ENCODE measurements at regions not wholly inside any gene's neighbourhood (a gene's known extent, or its start where the extent isn't known, plus 50 kb on each side); places are given as distances from the start of the nearest gene placed in this dataset.

DNA sequence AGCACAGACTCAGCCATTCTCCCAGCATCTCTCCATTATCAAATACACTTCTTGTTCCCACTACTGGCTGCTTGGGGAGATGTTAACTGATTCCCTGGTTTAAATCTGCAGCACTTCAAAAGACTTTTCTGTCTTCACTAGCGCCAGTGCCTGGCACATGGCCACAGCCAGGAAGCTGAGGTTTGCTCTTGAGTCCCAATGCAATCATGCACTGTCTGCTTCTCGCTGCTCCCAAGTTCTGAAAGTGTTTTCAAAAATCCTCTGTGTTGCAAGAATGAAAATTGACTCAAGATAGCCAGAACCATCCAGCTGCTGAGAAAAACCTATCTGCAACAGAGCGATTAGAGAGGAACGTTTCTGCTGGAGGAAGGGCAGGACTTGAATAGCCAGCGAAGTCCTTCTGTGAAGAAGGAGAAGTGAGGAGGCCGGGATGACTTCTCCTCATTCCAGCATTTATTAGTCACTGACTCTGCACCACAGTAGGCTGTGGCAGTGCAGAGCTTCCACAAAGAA lies 358.4 kb upstream of the NR2F2 start:
- no peak for DNase-seq (ENCODE audit: low spot score)
- in situ Hi-C loops (cut with MboI; ENCODE audit: low pct_unique_long_range_greater_than_20kb, low sequenced_read_pairs, unreplicated experiment): no loop called here

DNA sequence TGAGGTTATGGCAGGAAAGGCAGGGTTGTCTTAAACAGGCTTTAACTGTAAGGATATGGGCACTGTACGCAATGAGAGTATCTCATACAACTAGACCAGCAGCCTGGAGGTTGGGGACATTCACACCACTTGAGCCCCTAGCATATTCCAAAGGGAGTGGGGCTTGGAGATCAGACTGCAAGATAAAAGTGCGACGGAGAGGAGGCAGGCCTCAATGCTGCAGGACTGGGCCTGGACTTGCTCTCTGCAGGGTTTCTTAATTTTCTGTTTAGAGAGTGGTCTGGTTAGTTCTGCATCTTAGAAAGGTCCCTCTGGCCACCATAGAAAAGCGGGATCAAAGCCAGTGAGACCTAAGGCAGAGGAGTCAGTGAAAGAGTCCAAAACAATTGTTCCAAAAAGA lies 357.7 kb upstream of the NR2F2 start:
- no peak for DNase-seq (ENCODE audit: low spot score)
- in situ Hi-C loops (cut with MboI; ENCODE audit: low pct_unique_long_range_greater_than_20kb, low sequenced_read_pairs, unreplicated experiment): no loop called here
- TF ChIP-seq, protein P1, sequence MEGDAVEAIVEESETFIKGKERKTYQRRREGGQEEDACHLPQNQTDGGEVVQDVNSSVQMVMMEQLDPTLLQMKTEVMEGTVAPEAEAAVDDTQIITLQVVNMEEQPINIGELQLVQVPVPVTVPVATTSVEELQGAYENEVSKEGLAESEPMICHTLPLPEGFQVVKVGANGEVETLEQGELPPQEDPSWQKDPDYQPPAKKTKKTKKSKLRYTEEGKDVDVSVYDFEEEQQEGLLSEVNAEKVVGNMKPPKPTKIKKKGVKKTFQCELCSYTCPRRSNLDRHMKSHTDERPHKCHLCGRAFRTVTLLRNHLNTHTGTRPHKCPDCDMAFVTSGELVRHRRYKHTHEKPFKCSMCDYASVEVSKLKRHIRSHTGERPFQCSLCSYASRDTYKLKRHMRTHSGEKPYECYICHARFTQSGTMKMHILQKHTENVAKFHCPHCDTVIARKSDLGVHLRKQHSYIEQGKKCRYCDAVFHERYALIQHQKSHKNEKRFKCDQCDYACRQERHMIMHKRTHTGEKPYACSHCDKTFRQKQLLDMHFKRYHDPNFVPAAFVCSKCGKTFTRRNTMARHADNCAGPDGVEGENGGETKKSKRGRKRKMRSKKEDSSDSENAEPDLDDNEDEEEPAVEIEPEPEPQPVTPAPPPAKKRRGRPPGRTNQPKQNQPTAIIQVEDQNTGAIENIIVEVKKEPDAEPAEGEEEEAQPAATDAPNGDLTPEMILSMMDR (IDR thresholded peaks at IDR 0.05; ENCODE audit: extremely low read depth, insufficient read depth, missing control alignments): no peak

More for the DNA sequence above, 358.4 kb upstream of the NR2F2 start:
- TF ChIP-seq, protein P1 (IDR thresholded peaks at IDR 0.05; ENCODE audit: extremely low read depth, insufficient read depth, missing control alignments): no peak

DNA sequence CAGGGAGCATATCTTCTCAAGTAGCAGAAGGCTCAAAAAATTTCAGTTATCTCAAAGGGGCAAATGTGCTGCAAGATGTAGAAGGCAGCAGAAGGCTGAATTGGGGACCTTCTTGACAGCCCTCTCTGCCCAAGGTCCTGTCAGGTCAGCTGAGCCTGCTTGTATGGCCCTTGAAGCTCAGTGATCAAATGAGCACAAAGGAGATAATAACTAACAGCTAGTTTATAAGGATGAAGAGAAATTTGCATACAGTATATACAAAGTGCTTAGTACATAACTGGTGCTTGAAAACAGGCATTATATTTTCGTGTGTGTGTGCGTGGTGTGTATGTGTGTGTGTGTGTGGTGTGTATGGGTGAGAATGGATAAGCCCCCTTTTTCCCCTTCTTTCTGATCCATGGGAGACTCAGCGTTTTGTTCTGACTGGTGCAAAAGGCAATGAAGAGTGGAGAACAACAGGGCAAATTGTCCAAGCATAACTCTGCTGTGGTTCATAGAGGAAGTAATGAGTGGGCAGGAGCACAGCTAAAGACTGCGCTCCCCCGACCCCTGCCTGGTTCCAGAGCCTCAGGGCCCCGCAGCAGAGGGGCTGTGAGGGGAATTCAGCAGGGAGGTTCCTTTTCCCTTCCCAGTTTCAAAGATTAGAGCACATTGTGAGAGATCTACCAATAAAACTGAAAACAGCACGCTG lies 356.8 kb upstream of the NR2F2 start:
- no peak for DNase-seq (ENCODE audit: low spot score)
- in situ Hi-C loops (cut with MboI; ENCODE audit: low pct_unique_long_range_greater_than_20kb, low sequenced_read_pairs, unreplicated experiment): no loop called here
- TF ChIP-seq, protein P1 (IDR thresholded peaks at IDR 0.05; ENCODE audit: extremely low read depth, insufficient read depth, missing control alignments): no peak

DNA sequence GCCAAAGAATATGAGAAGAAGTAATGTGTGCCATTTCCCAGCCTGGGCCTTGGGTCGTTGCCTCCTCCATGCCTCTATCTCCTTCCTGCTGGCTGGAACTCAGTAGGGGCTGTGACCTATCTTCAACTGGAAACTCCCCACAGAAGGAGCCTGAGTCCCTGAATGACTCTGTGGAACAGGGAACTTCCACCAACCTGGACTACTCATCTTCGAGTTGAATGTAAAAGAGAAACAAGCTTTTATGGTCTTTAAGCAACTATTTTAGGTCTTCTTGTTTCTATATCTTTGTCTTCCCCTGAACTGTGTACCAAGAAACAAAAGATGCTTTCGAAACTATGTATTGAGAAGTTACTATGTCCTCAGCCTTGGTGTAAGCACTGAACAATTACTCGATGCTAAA lies 355.3 kb upstream of the NR2F2 start:
- TF ChIP-seq, protein P1 (IDR thresholded peaks at IDR 0.05; ENCODE audit: extremely low read depth, insufficient read depth, missing control alignments): no peak
- peak; percentile 16 for DNase-seq (ENCODE audit: low spot score)
- in situ Hi-C loops (cut with MboI; ENCODE audit: low pct_unique_long_range_greater_than_20kb, low sequenced_read_pairs, unreplicated experiment): no loop called here

DNA sequence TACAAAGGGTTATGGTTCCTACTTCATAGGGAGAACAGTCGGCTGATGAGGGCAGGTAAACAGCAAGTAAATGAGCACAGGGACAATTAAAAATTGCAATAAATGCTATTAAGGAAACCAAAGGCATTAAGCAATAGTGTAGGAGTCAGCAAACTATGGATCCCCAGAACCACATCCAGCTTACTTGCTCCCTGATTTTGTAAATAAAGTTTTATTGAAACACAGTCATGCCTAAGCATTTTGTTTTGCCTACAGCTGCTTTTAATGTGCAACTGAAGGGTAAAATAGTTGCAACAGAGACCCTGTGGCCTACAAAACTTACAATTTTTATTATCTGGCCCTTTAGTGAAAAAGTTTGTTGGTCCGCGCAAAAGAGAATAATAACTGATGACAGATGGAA lies 351.2 kb upstream of the NR2F2 start:
- in situ Hi-C loops (cut with MboI; ENCODE audit: low pct_unique_long_range_greater_than_20kb, low sequenced_read_pairs, unreplicated experiment): no loop called here

DNA sequence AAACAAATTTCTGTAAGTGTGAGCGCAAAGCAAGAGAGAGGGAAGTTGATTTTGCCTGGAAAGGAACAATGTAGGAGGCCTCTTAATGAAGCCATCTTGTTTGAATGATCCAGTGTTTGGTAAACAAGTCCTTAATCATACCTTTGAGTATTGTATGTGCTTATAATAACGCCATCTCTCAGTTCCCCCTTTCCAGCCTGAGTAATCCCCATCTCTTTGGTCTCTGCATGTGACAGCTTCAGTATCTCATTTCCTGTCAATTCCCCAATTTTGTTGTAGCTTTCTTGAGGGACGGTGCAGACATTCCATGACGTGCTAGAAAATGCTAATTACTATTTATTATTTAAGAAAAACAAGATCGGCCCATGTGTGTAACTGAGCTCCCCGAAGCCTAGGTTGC lies 349.3 kb upstream of the NR2F2 start:
- in situ Hi-C loops (cut with MboI; ENCODE audit: low pct_unique_long_range_greater_than_20kb, low sequenced_read_pairs, unreplicated experiment): no loop called here
- TF ChIP-seq, protein P1 (IDR thresholded peaks at IDR 0.05; ENCODE audit: extremely low read depth, insufficient read depth, missing control alignments): no peak
- DNase-seq (ENCODE audit: low spot score): no peak

More for the DNA sequence above, 351.2 kb upstream of the NR2F2 start:
- DNase-seq (ENCODE audit: low spot score): no peak
- TF ChIP-seq, protein P1 (IDR thresholded peaks at IDR 0.05; ENCODE audit: extremely low read depth, insufficient read depth, missing control alignments): no peak
